HCT116 (cell line): ENCODE measurements at regions not wholly inside any gene's neighbourhood (a gene's known extent, or its start where the extent isn't known, plus 50 kb on each side); places are given as distances from the start of the nearest gene placed in this dataset.

Experiments
- ATAC-seq: fragments of 200-7000 bp; cut with Tn5 transposase; 2 replicates; pipeline ENCODE4 v1.9.1; 2020; ENCODE audit warnings: mild to moderate bottlenecking, moderate library complexity
- BruUV-seq: library from RNA; stranded (reverse); fragments of 400-500 nt; replicated peaks from 2 replicates; lab custom pipeline; 2021; lab: Mats Ljungman, UMichigan
- CTCF ChIA-PET: fragments of 300-600 bp; sonication (Branson Sonifier 250); formaldehyde crosslinking; loops from one replicate; lab custom pipeline; 2021; ENCODE audit warnings: antibody characterized with exemption; lab: Charles Lee
- POLR2A ChIA-PET: fragments of 300-600, 350-600 bp; sonication (Branson Sonifier 250); formaldehyde crosslinking; loops from one replicate; lab custom pipeline; 2021; ENCODE audit warnings: antibody characterized with exemption; lab: Charles Lee
- RAD21 ChIA-PET, 2 experiments: fragments of 300-600 bp; sonication (Branson Sonifier 250); formaldehyde crosslinking; loops; one replicate each; lab custom pipeline; 2023; ENCODE audit warnings: low total read pairs in 2 of 2; ENCODE audit not compliant: uncharacterized antibody in 2 of 2, unreplicated experiment in 2 of 2, low non-redundant PET in 1 of 2; lab: Charles Lee
- DNase-seq: peaks from one replicate; pipeline ENCODE4 v3.0.0-alpha.2; 2010; ENCODE audit warnings: low read depth, low spot score
- H2AFZ ChIP-seq: fragments of 200-600 bp; shearing (Covaris generic), sonication (generic); 2 replicates; pipeline ENCODE4 v1.6.1; 2017; ENCODE audit warnings: low read depth, mixed run types, mixed read lengths, antibody characterized with exemption, low read length; ENCODE audit not compliant: poor library complexity, severe bottlenecking
- H3K27ac ChIP-seq: 2 replicates; pipeline ENCODE4 v1.5.1; 2012; ENCODE audit warnings: low read depth, low read length
- H3K27me3 ChIP-seq: fragments of 200-600 bp; sonication (generic); 2 replicates; pipeline ENCODE4 v1.6.1; 2016; ENCODE audit warnings: mixed run types, low read length, mixed read lengths; ENCODE audit not compliant: insufficient read depth
- H3K36me3 ChIP-seq, 2 experiments: fragments of 200-500 bp in 1 of 2; fragments of 200-600 bp in 1 of 2; sonication (Bioruptor generic) in 1 of 2; sonication (generic) in 1 of 2; 2 replicates each; pipeline versions ENCODE4 v1.5.1 to v1.6.1; 2014 to 2016; ENCODE audit warnings: low read length in 2 of 2, inconsistent platforms in 1 of 2, mixed read lengths in 1 of 2, mixed run types in 1 of 2; ENCODE audit not compliant: insufficient read depth in 2 of 2, control insufficient read depth in 1 of 2
- H3K4me1 ChIP-seq, 2 experiments: fragments of 200-600 bp in 1 of 2; sonication (generic) in 1 of 2; 2 replicates each; pipeline versions ENCODE4 v1.5.1 to v1.6.1; 2012 to 2017; ENCODE audit warnings: low read length in 2 of 2, inconsistent platforms in 1 of 2, mild to moderate bottlenecking in 1 of 2, mixed read lengths in 1 of 2, mixed run types in 1 of 2, moderate library complexity in 1 of 2; ENCODE audit not compliant: insufficient read depth in 2 of 2, control insufficient read depth in 1 of 2
- H3K4me2 ChIP-seq: fragments of 200-600 bp; sonication (generic); 2 replicates; pipeline ENCODE4 v1.6.1; 2017; ENCODE audit warnings: mixed run types, low read length, mixed read lengths
- H3K4me3 ChIP-seq, 2 experiments: fragments of 200-600 bp in 1 of 2; sonication (generic) in 1 of 2; replicated peaks in 1 of 2; 2 replicates each; pipeline ENCODE4 v1.5.1; 2011 to 2016; ENCODE audit warnings: low read length in 2 of 2, control low read depth in 1 of 2, low read depth in 1 of 2, mild to moderate bottlenecking in 1 of 2, mixed read lengths in 1 of 2, mixed run types in 1 of 2
- H3K79me2 ChIP-seq: fragments of 200-600 bp; sonication (generic); 2 replicates; pipeline ENCODE4 v1.6.1; 2017; ENCODE audit warnings: mild to moderate bottlenecking, mixed run types, low read length, moderate library complexity, mixed read lengths; ENCODE audit not compliant: insufficient read depth
- H3K9ac ChIP-seq: fragments of 200-600 bp; sonication (generic); 2 replicates; pipeline ENCODE4 v1.6.1; 2016; ENCODE audit warnings: low read length, mixed read lengths
- H3K9me2 ChIP-seq: fragments of 200-600 bp; sonication (generic), shearing (Covaris generic); 2 replicates; pipeline ENCODE4 v1.6.1; 2017; ENCODE audit warnings: mixed run types, mild to moderate bottlenecking, moderate library complexity; ENCODE audit not compliant: insufficient read depth
- H3K9me3 ChIP-seq, 2 experiments: fragments of 200-500 bp in 1 of 2; fragments of 200-600 bp in 1 of 2; sonication (Bioruptor generic) in 1 of 2; sonication (generic) in 1 of 2; 2 replicates each; pipeline ENCODE4 v1.6.1; 2014 to 2017; ENCODE audit warnings: low read length in 2 of 2, mixed read lengths in 2 of 2, inconsistent platforms in 1 of 2, low read depth in 1 of 2, mild to moderate bottlenecking in 1 of 2, mixed run types in 1 of 2, moderate library complexity in 1 of 2; ENCODE audit not compliant: control insufficient read depth in 1 of 2, insufficient read depth in 1 of 2
- H4K20me1 ChIP-seq: fragments of 200-600 bp; sonication (generic), shearing (Covaris generic); 2 replicates; pipeline ENCODE4 v1.6.1; 2017; ENCODE audit warnings: mixed run types, mild to moderate bottlenecking, moderate library complexity; ENCODE audit not compliant: insufficient read depth
- ATF3 ChIP-seq: IDR thresholded peaks from 2 replicates; pipeline ENCODE4 v1.6.1; 2012
- CBX3 ChIP-seq: IDR thresholded peaks from 2 replicates; pipeline ENCODE4 v1.6.1; 2012; ENCODE audit warnings: low read depth
- CEBPB ChIP-seq: IDR thresholded peaks from 2 replicates; pipeline ENCODE4 v1.6.1; 2012; ENCODE audit warnings: low read depth
- EZH2 ChIP-seq: fragments of 200-600 bp; sonication (generic); IDR thresholded peaks from 2 replicates; pipeline ENCODE4 v1.6.1; 2017; ENCODE audit warnings: antibody characterized with exemption, mixed run types
- EZH2phosphoT487 ChIP-seq: fragments of 200-600 bp; IDR thresholded peaks from 2 replicates; pipeline ENCODE4 v1.6.1; 2018; ENCODE audit warnings: antibody characterized with exemption, borderline replicate concordance
- FOSL1 ChIP-seq: IDR thresholded peaks from 2 replicates; pipeline ENCODE4 v1.6.1; 2012; ENCODE audit warnings: low read depth
- JUND ChIP-seq: IDR thresholded peaks from 2 replicates; pipeline ENCODE4 v1.6.1; 2012
- REST ChIP-seq: IDR thresholded peaks from 2 replicates; pipeline ENCODE4 v1.6.1; 2012; ENCODE audit warnings: low read depth
- SRF ChIP-seq: IDR thresholded peaks from 2 replicates; pipeline ENCODE4 v1.6.1; 2012; ENCODE audit warnings: low read depth
- YY1 ChIP-seq: IDR thresholded peaks from 2 replicates; pipeline ENCODE4 v1.6.1; 2011; ENCODE audit warnings: low read length, low read depth, moderate library complexity, mild to moderate bottlenecking; ENCODE audit not compliant: insufficient replicate concordance; ENCODE audit errors: extremely low read depth
- ZFX ChIP-seq: fragments of 450-650 bp; IDR thresholded peaks from 2 replicates; pipeline ENCODE4 v1.6.1; 2017
- ZNF274 ChIP-seq: fragments of 200-500 bp; sonication (Bioruptor generic); IDR thresholded peaks from 2 replicates; pipeline ENCODE4 v1.6.1; 2014; ENCODE audit warnings: mild to moderate bottlenecking, low read depth, low read length, inconsistent platforms
- intact Hi-C: fragments of 100-400 bp; cut with micrococcal nuclease; formaldehyde crosslinking; loops from 2 replicates; pipeline ENCODE4 v1.10.0; 2022

- no peaks in the 10 kb centered on the region for H3K4me1 ChIP-seq
- no peaks in the 10 kb centered on the region for H3K9me3 ChIP-seq
- H3K27me3 ChIP-seq = no peaks in the 10 kb centered on the region
- no peaks in the 10 kb centered on the region for H3K79me2 ChIP-seq
- RAD21 ChIA-PET = interaction anchor here in 1 of 2 experiments (1.1 kb wide), 1 partner anchor 67 kb away, joined by 3 read pairs; no protein-coding TSS in a partner anchor
- DNase-seq (no peak), ATAC-seq (no peak)
- no peak overlapping the region for H2AFZ ChIP-seq
- no peak overlapping the region for H3K9ac ChIP-seq
- no peak overlapping the region for H3K4me3 ChIP-seq
- H4K20me1 ChIP-seq = no peaks in the 10 kb centered on the region
- TF ChIP-seq ATF3 = no peak
- no peak for TF ChIP-seq SRF
- TF ChIP-seq YY1 = no peak
- no peak for TF ChIP-seq EZH2
- no peak for TF ChIP-seq CEBPB
- TF ChIP-seq CBX3 = no peak
- no peak for TF ChIP-seq FOSL1
- TF ChIP-seq ZNF274 = no peak
- TF ChIP-seq EZH2phosphoT487 = no peak
- no peak for TF ChIP-seq REST
- no peak for TF ChIP-seq JUND
- no peak for TF ChIP-seq ZFX
- CTCF ChIA-PET = no interaction called here
- no peak overlapping the region for H3K4me2 ChIP-seq
- intact Hi-C loops = no loop called here
- no TSS peak for BruUV-seq
- POLR2A ChIA-PET = no interaction called here
- no peaks in the 10 kb centered on the region for H3K9me2 ChIP-seq
- no peak overlapping the region for H3K27ac ChIP-seq
- H3K36me3 ChIP-seq = no peaks in the 10 kb centered on the region
Measured at GRCh38 chr13:50390503-50391248, 375.4 kb downstream of the KCNRG start.
